ENCODE measurements at regions not wholly inside any gene's neighbourhood (a gene's known extent, or its start where the extent isn't known, plus 50 kb on each side); places are given as distances from the start of the nearest gene placed in this dataset.

GRCh38 chr10:118102121-118102520, 55.4 kb upstream of the RAB11FIP2 start:
- no peak for DNase-seq

GRCh38 chr10:118101501-118101900, 54.8 kb upstream of the RAB11FIP2 start:
- no peak for DNase-seq

Data from T-helper 9 cell (primary cell).